KG1 (cell line): ENCODE measurements at regions not wholly inside any gene's neighbourhood (a gene's known extent, or its start where the extent isn't known, plus 50 kb on each side); places are given as distances from the start of the nearest gene placed in this dataset.

Source experiments
- DNase-seq: peaks from one replicate; lab custom pipeline; 2025; lab: John Stamatoyannopoulos, UW

DNA sequence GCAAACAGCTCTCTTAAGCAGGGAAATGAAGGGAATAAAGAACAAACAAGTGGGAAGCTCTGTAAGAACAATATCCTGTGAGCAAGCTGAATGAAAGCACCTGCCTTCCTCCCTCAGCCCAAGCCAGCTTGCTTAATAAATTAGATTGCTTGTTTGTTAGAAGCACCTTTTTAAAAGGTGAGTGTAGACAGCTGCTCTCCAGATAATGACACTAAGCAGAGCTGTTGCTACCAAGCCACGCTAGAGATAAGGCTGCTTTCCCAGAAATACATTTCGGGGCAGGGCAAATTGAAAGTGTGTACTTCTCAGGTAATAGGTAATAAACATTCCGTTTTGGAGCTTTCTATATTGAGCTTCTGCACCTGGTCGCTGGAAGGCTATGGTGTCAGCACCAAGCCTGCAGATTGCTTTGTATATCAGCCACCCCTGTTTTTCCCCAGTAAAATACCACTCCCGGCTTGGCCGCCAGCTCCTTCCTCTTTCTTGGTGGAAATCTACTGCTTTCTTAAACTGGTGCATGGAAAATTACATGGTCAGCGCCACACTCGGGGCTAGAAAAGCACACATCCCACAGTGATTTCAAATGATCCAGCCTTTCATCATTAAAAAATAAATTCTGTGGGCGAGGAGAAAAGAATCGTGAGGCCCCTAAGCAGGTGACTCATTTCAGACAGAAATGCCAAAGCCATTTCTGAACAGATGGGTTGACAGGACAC lies 151.3 kb downstream of the ETS2 start:
- no peak for DNase-seq

DNA sequence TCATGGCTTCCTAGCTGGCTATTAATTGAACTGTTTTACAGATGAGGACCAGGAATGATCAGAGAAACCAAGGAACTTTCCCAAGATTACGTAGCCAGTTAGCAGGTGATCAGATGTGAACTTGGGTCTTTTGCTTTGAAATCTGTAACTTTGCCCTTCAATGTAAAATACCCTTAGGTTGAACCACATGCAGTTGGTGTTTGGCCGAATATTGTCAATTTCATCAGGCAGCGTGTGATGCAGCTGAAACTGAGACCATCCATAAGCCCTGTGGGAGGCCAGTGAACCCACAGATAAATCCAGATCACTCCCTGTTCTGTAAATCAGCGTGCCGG lies 150.8 kb downstream of the ETS2 start:
- no peak for DNase-seq

DNA sequence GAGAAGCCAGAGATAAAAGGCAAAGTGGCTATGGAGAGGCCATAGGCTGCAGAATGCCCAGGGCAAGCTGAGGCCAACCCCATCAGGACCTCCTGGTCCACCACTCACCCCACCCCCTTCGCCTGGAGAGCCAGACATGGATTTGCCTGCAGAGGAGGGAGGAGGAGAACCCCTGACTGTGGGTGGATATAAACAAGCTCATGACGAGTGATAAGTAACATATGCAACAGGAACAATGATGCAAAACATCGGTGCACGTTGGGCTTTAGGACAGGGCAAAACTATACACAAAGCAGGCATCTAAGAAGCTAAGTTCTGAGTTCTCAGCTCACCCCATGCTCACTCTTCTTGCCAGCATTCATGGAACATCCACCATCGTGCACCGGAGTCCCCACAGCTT lies 150.3 kb downstream of the ETS2 start:
- no peak for DNase-seq

DNA sequence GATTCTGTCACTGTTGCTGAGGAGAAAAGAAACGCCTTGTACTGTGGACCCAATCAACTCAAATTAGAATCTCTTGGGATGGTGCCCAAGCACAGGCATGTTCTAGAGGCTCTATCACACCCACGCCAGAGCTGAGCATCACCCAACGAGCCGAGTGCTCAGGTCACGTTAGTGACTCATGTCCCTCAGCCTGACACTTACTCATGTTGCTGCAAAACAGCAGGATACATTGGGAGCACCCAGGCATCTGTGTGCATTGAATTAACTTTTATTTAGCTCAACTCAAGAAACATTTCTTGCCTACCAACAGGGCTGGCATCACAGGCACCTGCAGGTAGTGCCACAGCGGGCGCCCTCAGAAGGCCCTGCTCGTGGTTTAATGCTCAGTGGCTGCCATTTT lies 149.8 kb downstream of the ETS2 start:
- no peak for DNase-seq

DNA sequence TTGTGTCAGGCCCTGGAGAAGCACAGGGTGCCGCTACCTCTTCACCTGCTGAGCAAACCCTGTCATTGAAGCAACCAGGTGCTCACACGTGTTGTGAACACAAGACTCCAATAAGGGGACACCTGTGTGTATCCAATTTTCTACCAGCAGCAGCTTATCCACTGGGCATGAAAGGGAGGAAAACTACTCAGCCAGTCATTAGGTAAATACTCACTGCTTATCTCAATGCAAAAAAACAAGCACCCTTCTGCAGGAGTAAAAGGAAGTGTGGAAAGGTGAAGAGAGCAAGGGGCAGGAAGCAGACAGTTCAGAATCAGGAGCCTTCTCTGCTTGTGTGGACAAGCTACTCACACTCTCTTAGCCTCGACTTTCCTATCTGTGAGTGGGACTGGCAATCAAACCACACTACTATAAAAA lies 148.9 kb downstream of the ETS2 start:
- DNase-seq = no peak

DNA sequence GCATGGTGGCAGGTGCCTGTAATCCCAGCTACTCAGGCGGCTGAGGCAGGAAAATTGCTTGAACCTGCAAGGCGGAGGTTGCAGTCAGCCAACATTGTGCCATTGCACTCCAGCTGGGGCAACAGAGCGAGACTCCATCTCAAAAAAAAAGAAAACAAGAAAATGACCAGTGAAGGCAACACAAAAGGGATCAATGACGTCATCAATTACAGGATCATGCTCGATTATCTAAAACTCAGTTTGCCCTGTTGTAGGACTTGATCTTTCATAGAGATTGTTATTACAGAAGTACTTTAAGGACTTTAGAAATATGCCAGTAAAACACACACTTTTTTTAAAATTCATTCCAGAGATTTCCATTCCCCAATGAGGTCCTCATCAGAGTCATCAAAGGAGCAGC lies 147.8 kb downstream of the ETS2 start:
- no peak for DNase-seq

DNA sequence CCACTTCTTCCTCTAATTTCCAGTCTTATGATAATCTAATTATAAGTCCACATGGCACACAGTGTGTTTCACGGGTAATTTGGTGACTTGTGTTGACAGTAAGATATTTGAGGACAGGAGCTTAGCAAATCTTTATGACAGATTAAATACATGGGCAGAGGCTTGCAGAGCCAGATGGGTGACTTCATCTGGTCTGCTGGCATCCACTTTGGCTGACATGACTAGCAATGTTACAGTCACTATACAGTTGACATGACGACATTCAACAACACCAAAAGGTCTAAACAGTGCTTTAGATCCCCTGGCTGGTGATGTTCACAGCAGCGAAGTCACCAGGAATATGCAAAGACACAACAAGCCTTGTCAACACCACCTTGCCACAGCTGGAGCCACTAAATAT lies 147.2 kb downstream of the ETS2 start:
- no peak for DNase-seq

DNA sequence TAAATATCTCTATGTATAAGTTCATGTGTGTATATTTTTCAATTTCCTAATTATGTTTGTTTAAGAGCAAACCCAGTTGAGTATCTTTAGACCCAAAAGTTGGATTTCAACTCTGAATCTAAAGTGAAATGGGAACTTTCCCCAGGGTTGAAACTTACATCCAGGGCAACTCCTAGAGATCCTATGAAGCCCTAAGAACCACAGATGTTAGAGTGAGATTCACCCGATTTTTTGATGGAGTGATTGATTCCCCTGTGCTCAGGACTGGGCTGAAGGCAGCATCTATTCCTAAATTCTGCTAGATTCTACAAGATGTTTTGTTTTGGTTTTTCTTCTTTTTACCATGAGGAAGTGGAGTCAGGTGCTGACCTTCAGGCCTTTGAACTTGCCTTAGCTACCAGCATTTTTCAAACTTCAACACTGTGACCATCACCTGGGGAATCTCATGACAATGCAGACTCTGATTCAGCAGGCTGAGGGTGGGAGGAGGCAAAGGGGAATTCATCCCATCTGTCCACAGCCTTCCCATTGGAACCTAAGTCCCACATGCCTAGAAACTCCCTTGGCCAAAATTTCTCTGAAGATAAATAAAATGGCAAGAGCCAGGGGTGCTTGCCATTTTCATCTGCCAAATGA lies 145.5 kb downstream of the ETS2 start:
- no peak for DNase-seq

DNA sequence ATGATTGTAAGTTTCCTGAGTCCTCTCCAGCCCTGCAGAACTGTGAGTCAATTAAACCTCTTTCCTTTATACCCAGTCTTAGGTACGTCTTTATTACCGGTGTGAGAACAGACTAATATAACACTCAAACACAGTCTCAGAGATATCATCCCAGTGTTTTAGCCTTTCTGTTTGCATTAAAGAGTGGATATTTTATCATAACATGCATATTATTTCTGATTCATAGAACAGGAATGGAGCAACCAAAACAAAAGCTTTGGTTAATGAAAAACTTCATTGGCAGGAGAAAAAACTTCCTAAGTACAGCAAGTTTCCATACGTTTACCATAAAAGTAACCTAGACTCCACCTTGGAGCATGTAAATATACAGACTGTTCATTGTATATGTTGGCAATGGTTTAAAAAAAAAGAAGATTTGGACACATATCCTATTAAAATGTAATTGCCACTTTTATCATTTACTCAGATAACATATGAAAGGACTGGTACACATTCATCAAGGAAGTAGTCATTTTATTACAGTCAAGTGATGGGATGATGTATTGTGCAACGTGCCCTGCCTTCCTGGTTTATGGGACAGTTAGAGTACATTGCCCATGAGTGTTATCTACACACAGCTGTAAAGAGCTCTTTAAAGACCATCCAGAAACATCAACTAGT lies 144.8 kb downstream of the ETS2 start:
- no peak for DNase-seq

DNA sequence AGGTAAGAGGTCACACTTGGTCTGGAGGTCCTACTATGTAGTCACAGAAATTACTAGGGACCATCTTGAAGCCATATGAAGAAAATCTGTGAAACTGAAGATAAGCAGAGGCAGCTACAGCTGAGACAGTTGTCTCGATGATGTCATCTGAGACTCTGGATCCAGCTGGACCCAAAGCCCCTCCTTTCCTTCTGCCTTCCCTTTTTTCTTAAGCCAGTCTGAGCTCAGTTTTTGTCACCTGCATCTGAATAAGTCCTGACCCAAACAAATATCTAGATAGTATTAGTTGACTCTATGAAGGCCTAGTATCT lies 143.3 kb downstream of the ETS2 start:
- DNase-seq = no peak

DNA sequence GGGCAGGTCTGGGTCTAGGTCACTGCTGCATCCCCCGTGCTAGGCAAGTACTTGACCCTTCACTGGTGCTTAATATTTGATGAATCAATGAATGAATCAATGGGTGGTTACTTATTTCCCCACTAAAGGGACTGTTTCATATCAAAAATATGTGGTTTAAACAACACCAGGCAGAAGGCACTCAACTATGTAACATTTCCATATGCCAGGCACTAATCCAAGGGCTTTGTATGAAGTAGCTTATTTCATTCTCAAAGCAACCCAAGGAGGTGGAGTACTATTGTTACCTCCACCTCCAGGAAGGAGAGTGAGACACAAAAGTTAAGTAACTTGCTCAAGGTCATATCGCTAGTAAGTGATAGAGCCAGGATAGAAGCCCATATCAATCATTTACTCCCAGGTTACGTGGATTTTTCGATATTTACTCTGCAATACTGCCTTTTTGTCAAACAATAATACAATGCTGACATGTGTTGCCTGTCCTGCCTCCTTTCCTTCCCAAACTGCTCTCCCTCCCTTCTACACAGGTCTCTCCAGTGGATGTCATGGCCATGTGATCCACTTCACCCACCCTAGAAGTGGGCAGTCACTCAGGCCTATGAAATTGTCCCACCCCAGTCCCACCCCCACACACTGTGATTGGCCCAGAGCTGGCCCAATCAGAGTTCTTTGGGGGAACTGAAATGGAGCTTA lies 142.8 kb downstream of the ETS2 start:
- DNase-seq = no peak

DNA sequence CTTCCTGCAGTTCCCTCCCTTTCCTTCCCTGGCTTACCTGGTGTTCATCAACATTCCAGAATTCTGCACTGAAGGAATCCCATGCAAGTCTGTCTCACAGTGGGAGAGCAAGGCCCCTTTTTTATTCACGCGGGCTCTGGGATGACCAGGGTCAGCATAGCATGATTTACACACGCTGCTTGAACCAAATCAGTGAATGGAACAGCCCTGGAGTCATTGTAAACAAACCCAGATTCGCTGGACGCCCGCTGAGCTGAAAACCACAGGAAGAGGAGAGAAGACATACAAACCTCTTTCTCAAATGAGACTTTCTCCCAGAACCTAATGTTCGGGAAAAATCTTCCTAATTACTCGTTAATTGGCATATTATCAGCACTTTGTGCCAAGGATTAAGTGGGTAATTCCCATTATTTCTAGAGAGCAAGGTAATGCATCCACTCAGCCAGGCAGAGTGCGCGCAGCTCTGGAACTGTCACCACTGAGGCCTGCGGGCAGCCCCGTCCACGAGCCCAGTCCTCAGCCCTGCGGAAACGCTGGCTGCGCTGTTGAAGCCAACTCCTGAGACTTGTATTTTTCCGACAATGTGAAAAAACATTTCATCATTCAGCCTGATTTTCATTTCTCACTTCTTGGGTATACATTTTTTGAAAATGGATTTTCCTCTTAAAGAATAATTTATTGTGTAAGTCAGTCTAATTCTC lies 140.0 kb downstream of the ETS2 start:
- DNase-seq = no peak

DNA sequence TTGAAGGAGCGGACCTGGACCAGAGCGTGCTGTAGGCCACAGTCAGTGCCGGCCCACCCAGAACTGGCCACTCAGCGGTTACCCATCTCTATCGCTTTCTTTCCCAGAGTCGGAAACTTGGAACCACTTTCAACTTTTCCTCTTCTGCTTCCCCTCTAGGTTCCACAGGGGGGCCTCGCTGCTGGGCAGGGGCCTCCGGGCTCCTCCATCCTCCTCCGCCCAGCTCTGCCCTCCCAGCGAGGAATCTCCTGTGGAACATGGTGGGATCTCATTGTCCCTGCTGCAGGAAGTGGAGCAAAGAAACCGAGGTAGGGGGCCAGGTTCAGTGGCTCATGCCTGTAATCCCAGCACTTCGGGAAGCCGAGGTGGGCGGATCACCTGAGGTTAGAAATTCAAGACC lies 139.2 kb downstream of the ETS2 start:
- DNase-seq = no peak

DNA sequence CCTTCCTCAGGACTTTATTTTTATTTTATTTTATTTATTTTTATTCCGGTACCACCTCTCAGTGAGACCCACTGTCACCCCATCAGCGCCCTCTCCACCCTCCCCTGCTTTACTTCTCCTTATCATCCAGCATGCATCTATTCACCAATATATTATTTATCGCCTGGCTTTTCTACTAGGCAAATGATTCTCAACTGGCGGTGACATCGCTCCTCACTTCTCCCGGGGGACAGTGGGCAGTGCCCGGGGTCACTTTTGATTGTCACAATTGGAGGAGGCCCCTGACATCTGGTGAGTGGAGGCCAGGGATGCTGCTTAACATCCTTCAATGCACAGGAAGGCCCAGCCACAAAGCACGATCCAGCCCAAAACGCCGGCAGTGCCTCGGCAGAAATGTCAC lies 138.7 kb downstream of the ETS2 start:
- no peak for DNase-seq

DNA sequence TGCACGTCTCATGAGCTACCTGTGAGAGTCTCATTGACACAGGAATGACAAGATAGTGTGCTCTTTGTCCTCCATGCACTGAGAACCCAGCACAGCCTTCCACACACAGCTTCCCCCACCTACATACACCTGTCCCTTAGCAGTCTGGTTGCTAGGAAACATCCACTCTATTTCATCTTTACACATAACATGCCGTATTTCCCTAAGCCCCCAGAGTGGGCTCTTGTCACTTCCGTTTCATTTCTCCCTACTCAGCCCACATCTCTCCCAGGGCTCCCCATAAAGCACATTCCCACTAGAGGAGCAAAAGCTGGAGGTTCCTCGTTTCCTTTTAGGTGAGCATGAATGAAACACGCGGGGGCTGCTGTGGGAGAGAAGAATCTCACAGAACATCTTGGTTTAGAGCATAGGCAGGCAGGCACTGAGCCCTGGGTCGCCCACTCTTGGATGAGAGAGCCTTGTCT lies 137.1 kb downstream of the ETS2 start:
- no peak for DNase-seq

DNA sequence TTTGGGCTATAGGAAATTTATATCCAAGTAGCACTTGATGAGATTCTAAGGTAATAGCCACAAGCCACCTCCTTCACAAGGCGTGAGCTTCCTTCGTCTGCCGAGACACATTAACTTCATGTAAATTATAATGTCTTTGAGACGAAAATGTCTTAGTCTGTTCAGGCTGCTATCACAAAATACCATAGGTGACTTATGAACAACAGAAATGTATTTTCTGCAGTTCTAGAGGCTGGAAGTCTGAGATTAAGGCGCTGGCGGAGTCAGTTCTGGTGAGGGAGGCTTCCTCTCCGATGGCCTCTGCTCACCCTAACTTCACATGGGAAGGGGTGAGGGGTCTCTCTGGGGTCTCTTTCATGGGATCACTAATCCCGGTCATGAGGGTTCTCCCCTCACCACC lies 133.0 kb downstream of the ETS2 start:
- DNase-seq = no peak

DNA sequence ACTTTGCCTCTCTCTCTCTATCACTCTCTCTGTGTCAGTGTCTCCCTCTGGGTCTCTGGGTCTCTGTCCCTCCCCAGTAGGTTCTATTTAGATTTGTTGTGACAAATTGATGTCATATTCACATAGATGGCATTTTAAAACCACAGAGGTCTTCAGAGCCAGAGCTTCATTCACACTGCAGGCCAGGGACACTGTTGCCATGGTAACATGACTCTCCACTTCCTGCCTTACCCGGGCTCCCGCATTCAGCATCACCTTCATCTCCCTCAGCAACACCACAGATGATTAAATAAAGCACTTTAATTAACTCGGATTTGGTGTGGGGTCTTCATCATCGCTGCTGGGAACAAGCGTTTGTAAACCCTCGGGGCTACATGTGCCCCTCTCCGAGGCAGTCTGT lies 132.6 kb downstream of the ETS2 start:
- no peak for DNase-seq

DNA sequence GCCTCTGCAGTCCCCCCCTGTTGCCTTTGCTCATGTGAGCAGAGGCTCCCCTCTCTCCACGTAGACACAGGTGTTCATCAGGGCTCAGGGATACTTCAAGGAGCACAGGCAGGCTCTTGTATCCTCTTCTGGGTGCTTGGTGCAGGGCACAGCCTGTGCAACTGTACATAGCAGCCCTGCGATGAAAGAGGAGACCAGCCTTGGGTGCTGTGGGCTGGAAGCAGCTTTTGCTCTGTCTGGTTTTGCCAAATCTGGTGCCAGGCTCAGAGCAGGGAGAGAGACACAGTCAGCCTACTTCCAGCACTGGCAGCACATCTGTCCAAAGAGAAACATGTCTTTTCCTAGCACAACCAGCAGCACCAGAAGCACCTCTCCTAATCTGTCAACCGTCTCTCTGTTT lies 132.1 kb downstream of the ETS2 start:
- DNase-seq = no peak

DNA sequence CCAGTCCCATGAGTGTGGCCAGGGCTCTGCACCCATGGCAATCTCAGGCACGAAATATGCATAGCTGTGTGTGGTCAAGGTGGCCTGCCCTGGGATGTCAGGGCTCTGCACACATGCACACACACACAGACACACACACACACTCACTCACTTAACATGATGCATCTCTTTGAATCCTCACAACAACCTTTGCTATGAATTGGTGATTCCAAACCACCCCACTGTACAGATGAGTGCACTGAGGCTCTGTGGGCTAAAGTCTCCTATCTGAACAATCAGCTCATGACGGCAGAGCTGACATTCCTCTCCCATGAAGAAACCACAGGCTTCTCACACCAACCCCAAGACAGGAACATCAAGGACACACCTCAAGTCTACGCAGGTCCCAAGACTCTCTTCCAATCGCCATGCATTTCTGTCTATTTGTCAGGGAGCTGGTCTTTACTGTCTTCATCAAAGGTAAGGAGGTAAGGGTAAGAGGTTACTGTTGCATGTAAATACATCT lies 131.6 kb downstream of the ETS2 start:
- DNase-seq = no peak

DNA sequence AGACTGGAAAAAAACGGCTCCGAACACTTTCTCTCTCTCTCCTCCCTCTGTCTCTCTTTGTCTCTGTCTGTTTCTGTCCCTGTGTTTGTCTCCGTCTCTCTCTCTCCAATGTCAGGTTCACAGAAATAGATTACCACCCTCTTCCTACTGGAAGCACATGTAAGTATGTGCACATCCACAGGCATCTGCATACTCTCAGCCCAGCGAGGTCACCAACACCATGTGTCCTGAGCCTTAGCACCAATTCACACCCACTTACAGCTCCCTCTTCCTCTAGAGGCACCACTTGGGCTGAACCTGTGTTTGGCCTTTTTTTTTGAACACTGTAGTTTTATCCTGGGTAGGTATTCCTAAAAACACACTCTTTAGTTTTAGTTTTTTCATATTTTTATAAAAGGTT lies 130.5 kb downstream of the ETS2 start:
- DNase-seq = no peak

DNA sequence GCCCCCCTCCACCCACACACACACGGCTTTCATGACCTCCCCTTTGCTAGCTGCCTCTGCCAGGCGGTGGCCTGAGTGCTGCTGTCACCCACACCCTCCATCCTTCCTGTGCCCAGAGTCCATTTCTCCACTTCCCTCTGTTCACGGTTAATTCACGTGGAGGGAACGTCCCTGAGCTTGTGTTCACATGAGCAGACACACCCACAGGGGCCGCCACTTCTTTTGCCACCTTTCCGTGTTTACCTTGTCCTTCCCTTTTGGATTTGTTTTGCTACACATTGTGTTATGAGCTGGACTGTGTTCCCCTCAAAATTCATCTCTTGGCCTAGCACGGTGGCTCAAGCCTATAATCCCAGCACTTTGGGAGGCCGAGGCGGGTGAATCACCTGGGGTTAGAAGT lies 128.0 kb downstream of the ETS2 start:
- no peak for DNase-seq

DNA sequence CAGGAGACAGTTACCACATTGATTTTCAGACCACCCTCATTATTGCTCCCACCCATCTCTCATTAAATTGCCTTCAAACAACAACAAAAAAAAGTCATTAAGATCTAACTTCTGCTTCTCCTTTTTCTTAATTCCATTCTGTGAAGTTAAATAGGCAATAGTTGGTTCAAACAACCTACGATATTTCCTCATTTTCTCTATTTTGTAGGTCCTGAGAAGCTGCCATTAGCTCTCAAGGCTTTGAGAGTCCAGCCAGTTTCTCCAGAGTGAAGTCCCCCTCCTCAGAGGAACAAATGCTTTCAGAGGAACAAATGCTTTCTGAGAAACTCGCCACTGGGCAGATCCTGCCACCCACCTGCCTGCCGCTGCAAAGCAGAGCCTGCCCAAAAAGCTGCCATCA lies 125.6 kb downstream of the ETS2 start:
- DNase-seq = no peak
